ENCODE measurements at regions not wholly inside any gene's neighbourhood (a gene's known extent, or its start where the extent isn't known, plus 50 kb on each side); places are given as distances from the start of the nearest gene placed in this dataset.

DNA sequence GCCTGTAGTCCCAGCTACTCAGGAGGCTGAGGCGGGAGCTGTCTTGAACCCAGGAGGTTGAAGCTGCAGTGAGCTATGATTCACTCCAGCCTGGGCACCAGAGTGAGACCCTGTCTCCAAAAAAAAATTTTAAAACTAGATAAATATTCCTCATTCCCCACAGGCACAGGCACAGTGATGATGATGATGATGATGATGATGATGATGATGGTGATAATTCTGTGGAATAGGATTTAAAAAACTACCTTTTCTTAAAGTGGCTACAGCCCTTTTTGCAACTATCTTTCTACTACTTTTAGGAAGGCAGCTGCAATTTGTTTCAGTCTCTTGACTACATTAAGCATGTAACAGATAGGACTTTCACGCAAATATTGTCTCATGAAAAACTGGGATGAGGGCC, 76.6 kb upstream of the SCAF8 start:
- TF ChIP-seq, protein P1, sequence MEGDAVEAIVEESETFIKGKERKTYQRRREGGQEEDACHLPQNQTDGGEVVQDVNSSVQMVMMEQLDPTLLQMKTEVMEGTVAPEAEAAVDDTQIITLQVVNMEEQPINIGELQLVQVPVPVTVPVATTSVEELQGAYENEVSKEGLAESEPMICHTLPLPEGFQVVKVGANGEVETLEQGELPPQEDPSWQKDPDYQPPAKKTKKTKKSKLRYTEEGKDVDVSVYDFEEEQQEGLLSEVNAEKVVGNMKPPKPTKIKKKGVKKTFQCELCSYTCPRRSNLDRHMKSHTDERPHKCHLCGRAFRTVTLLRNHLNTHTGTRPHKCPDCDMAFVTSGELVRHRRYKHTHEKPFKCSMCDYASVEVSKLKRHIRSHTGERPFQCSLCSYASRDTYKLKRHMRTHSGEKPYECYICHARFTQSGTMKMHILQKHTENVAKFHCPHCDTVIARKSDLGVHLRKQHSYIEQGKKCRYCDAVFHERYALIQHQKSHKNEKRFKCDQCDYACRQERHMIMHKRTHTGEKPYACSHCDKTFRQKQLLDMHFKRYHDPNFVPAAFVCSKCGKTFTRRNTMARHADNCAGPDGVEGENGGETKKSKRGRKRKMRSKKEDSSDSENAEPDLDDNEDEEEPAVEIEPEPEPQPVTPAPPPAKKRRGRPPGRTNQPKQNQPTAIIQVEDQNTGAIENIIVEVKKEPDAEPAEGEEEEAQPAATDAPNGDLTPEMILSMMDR (IDR thresholded peaks at IDR 0.05; ENCODE audit: low read length, missing control alignments): no peak
- no peak overlapping the region for H3K4me3 ChIP-seq (replicated peaks; ENCODE audit: low read depth, low read length)

DNA sequence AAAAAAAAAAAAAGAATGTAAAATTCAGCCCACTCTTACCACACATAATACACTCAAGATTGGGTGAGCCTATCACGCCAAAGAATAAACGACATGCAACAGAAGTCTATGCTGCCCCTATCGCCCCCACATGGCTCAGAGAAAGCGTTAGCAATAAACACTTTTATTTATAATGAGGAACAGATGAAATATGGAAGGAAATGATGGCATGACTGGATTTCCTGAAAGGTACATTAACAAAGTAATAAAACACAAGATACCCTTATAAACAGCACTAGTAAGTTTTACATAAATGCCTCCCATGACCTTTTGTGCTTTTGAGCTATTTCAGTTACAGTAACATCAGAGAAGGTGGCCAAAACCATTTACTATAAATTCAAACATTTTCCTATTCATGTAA, 71.4 kb upstream of the SCAF8 start:
- TF ChIP-seq, protein P1 (IDR thresholded peaks at IDR 0.05; ENCODE audit: low read length, missing control alignments): no peak
- H3K4me3 ChIP-seq (replicated peaks; ENCODE audit: low read depth, low read length): no peak overlapping the region
- no peak for DNase-seq (ENCODE audit: low read depth)

More for the DNA sequence above, 76.6 kb upstream of the SCAF8 start:
- no peak for DNase-seq (ENCODE audit: low read depth)

DNA sequence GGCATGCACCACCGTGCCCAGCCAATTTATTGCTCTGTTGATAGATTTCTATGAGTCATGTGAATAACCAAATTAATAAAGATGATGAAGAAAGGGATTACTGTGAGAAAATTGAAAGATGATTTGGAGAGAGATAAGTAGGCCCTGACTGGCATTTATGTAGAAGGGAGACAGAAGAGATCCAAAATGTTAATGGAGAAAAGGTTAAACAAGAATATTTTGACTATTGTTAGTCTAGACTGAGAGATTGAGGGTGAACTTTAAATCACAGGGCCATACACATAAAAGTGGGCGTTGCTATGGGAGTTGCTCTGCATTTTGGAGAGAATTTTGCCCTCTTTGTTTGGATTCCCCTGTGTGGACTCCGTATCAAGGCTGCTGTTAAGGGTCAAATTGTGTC, 68.9 kb upstream of the SCAF8 start:
- TF ChIP-seq, protein P1 (IDR thresholded peaks at IDR 0.05; ENCODE audit: low read length, missing control alignments): no peak
- DNase-seq (ENCODE audit: low read depth): no peak

DNA sequence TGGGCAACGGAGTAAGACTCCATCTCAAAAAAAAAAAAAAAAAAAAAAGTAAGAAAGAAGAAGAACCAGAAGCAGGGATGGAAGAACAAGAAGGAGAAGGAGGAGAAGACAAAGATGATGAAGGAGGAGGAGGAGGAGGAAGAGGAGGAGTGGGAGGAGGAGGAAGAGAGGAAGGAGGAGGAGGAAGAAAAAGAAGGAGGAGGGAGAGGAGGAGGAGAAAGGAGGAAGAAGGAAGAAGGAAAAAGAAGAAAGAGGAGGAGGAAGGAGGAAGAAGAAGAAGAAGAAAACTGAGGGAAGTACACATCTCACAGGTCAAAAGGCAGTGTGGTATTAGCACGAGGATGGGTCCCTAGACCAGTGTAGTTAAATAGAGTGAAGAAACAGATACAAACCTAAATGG, 65.1 kb upstream of the SCAF8 start:
- DNase-seq (ENCODE audit: low read depth): no peak
- no peak overlapping the region for H3K4me3 ChIP-seq (replicated peaks; ENCODE audit: low read depth, low read length)
- TF ChIP-seq, protein P1 (IDR thresholded peaks at IDR 0.05; ENCODE audit: low read length, missing control alignments): no peak

More for the DNA sequence above, 68.9 kb upstream of the SCAF8 start:
- H3K4me3 ChIP-seq (replicated peaks; ENCODE audit: low read depth, low read length): no peak overlapping the region

DNA sequence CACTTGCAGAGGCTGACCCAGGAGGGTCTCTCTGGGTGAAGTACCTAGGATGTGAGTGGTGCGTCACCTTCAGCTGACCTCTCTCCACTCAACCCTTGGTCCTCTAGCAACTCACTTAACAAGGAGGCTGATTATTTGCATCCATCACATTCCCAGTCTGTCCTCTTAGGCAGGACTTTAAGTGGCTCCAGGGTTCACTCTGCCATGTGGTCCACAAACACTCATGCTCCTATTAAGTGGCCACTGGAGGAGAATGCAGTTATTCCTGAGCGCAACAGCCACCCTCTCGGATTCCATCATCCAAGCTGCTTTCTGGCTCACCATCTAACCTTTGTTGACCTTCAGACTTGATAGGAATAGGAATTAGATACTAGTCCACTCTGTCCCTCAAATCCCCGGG, 61.1 kb upstream of the SCAF8 start:
- TF ChIP-seq, protein P1 (IDR thresholded peaks at IDR 0.05; ENCODE audit: low read length, missing control alignments): no peak
- H3K4me3 ChIP-seq (replicated peaks; ENCODE audit: low read depth, low read length): no peak overlapping the region
- DNase-seq (ENCODE audit: low read depth): no peak

DNA sequence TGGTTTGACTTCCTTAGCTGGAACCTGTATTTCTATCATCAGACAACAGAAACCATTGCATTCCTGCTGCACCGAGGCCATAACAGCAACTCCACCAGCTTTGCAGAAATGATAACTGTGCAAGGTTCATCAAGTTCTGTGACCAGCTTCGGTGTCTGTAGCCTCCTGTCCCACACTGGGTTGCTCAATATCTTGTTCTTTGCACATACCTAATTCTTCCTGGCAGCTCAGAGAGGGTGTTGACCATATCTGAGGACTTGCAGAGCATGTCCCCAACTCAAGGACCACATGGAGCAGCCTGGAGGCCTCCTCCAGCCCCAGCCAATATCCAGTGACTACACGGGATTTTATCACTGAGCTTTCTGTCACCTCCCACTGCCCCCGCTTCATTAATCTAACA, 59.3 kb upstream of the SCAF8 start:
- no peak for DNase-seq (ENCODE audit: low read depth)
- TF ChIP-seq, protein P1 (IDR thresholded peaks at IDR 0.05; ENCODE audit: low read length, missing control alignments): no peak
- no peak overlapping the region for H3K4me3 ChIP-seq (replicated peaks; ENCODE audit: low read depth, low read length)

DNA sequence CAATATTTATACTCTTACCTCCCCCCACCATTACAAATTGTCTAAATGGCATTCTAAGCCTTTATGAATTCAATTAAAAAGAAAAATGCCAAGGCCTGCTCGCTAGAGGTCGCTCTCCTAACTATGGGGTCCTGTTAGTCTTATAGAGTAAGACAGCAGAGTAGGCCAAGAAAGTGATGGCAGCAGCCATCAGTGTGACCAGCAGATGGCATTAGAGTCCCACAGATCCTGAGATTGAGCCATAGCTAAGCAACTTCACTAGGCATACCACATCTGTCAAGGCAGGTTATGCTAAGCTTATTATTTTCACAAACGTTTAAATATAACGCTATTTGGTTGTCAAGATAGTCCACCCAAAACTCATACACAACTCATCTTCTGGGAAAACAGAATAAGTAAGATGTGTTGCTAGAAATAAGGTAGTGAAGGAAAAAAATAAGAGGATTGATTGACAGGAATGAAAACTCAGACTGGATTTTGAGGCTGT, 57.6 kb upstream of the SCAF8 start:
- H3K4me3 ChIP-seq (replicated peaks; ENCODE audit: low read depth, low read length): no peak overlapping the region
- TF ChIP-seq, protein P1 (IDR thresholded peaks at IDR 0.05; ENCODE audit: low read length, missing control alignments): peak; percentile 100
- peak; percentile 99 for DNase-seq (ENCODE audit: low read depth)
